Neuronal stem cell (in vitro differentiated cells): ENCODE measurements at regions not wholly inside any gene's neighbourhood (a gene's known extent, or its start where the extent isn't known, plus 50 kb on each side); places are given as distances from the start of the nearest gene placed in this dataset.

ENCODE experiments used
- DNase-seq: peaks from one replicate; pipeline ENCODE4 v3.0.0-alpha.2; 2013; ENCODE audit warnings: low spot score
- H2AFZ ChIP-seq: one replicate; pipeline ENCODE4 v1.6.1; 2013; ENCODE audit warnings: mild to moderate bottlenecking, low read length, inconsistent platforms
- H2AK5ac ChIP-seq: 2 replicates; pipeline ENCODE4 v1.6.1; 2013; ENCODE audit warnings: low read depth, mild to moderate bottlenecking, inconsistent platforms, low read length, moderate library complexity, mixed read lengths
- H2BK120ac ChIP-seq: 2 replicates; pipeline ENCODE4 v1.6.1; 2013; ENCODE audit warnings: low read depth, mild to moderate bottlenecking, inconsistent platforms, low read length, moderate library complexity, mixed read lengths
- H2BK12ac ChIP-seq: one replicate; pipeline ENCODE4 v1.6.1; 2013; ENCODE audit warnings: low read length, inconsistent platforms
- H2BK15ac ChIP-seq: 2 replicates; pipeline ENCODE4 v1.6.1; 2013; ENCODE audit warnings: mild to moderate bottlenecking, low read length, inconsistent platforms, mixed read lengths
- H2BK5ac ChIP-seq: one replicate; pipeline ENCODE4 v1.6.1; 2013; ENCODE audit warnings: inconsistent platforms, mild to moderate bottlenecking, low read length, moderate library complexity
- H3K14ac ChIP-seq: one replicate; pipeline ENCODE4 v1.6.1; 2013; ENCODE audit warnings: low read length, inconsistent platforms
- H3K18ac ChIP-seq: 2 replicates; pipeline ENCODE4 v1.6.1; 2013; ENCODE audit warnings: low read length, inconsistent platforms
- H3K23ac ChIP-seq: 2 replicates; pipeline ENCODE4 v1.6.1; 2013; ENCODE audit warnings: low read depth, mild to moderate bottlenecking, mixed read lengths, low read length, inconsistent platforms; ENCODE audit not compliant: poor library complexity
- H3K27ac ChIP-seq: replicated peaks from 3 replicates; pipeline ENCODE4 v1.5.1; 2013; ENCODE audit warnings: low read length, inconsistent platforms
- H3K27me3 ChIP-seq, 3 experiments: 2 replicates each; pipeline ENCODE4 v1.6.1; 2013; ENCODE audit warnings: low read length in 3 of 3, mild to moderate bottlenecking in 2 of 3, inconsistent platforms in 1 of 3, low read depth in 1 of 3, mixed read lengths in 1 of 3, moderate library complexity in 1 of 3; ENCODE audit not compliant: control insufficient read depth in 3 of 3, insufficient read depth in 3 of 3
- H3K36me3 ChIP-seq, 2 donors: replicated peaks in 1 of 2; 2 replicates each; pipeline ENCODE4 v1.6.1; 2013; ENCODE audit warnings: low read length in 2 of 2; ENCODE audit not compliant: control insufficient read depth in 2 of 2, insufficient read depth in 2 of 2
- H3K4ac ChIP-seq: 2 replicates; pipeline ENCODE4 v1.6.1; 2013; ENCODE audit warnings: inconsistent platforms, mild to moderate bottlenecking, low read length, moderate library complexity
- H3K4me1 ChIP-seq, 2 donors: 1 replicate in 1 of 2; 2 replicates in 1 of 2; pipeline ENCODE4 v1.6.1; 2013; ENCODE audit warnings: low read length in 2 of 2, low read depth in 1 of 2; ENCODE audit not compliant: control insufficient read depth in 2 of 2, insufficient read depth in 1 of 2
- H3K4me2 ChIP-seq: one replicate; pipeline ENCODE4 v1.6.1; 2013; ENCODE audit warnings: mild to moderate bottlenecking, low read length, inconsistent platforms; ENCODE audit not compliant: insufficient read depth, poor library complexity, severe bottlenecking
- H3K4me3 ChIP-seq, 2 donors: 2 replicates each; pipeline ENCODE4 v1.5.1; 2013; ENCODE audit warnings: low read length in 2 of 2, mild to moderate bottlenecking in 2 of 2, inconsistent platforms in 1 of 2, moderate library complexity in 1 of 2
- H3K79me1 ChIP-seq: one replicate; pipeline ENCODE4 v1.6.1; 2013; ENCODE audit warnings: low read depth, mild to moderate bottlenecking, inconsistent platforms, low read length, moderate library complexity
- H3K9ac ChIP-seq: one replicate; pipeline ENCODE4 v1.6.1; 2013; ENCODE audit warnings: mild to moderate bottlenecking, low read depth, low read length, inconsistent platforms; ENCODE audit not compliant: poor library complexity
- H3K9me3 ChIP-seq, 2 donors: replicated peaks in 1 of 2; 2 replicates each; pipeline versions ENCODE3 to v1.6.1; 2013; ENCODE audit warnings: low read length in 2 of 2, mild to moderate bottlenecking in 2 of 2, inconsistent platforms in 1 of 2, low read depth in 1 of 2, mixed read lengths in 1 of 2, moderate library complexity in 1 of 2; ENCODE audit not compliant: control insufficient read depth in 2 of 2, insufficient read depth in 1 of 2
- H4K8ac ChIP-seq: one replicate; pipeline ENCODE4 v1.6.1; 2013; ENCODE audit warnings: low read depth, mild to moderate bottlenecking, inconsistent platforms, low read length, moderate library complexity
- H4K91ac ChIP-seq: one replicate; pipeline ENCODE4 v1.6.1; 2013; ENCODE audit warnings: low read length, low read depth, mild to moderate bottlenecking, inconsistent platforms; ENCODE audit not compliant: poor library complexity
- WGBS, 2 donors: extraction: QIAGEN DNeasy Blood & Tissue Kit; methylation state at CpG; one replicate each; pipeline ENCODE4 v1.1.7; 2013; ENCODE audit warnings: missing lambda C conversion rate in 2 of 2, mixed read lengths in 1 of 2; ENCODE audit not compliant: insufficient read length in 2 of 2, insufficient replicate concordance in 1 of 2; ENCODE audit errors: extremely low coverage in 2 of 2; 5-methylcytosine and 5-hydroxymethylcytosine counted together

- Histone ChIP-seq H2AFZ (no peak overlapping the region), H3K23ac (no peak overlapping the region), H3K18ac (no peak overlapping the region), H2BK120ac (no peak overlapping the region), H4K91ac (no peak overlapping the region), H3K27ac (no peak overlapping the region), H3K4ac (no peak overlapping the region), H3K79me1 (no peaks in the 10 kb centered on the region), H2BK5ac (no peak overlapping the region), H3K4me1 (no peaks in the 10 kb centered on the region), H4K8ac (no peak overlapping the region), H3K27me3 (peaks cover 0 to 33% (median 0%) of the 10 kb centered on the region in 3 experiments), H3K9me3 (no peaks in the 10 kb centered on the region), H3K4me3 (no peak overlapping the region), H3K9ac (no peak overlapping the region), H2BK15ac (no peak overlapping the region), H2BK12ac (no peak overlapping the region), H2AK5ac (no peak overlapping the region), H3K14ac (no peak overlapping the region), H3K36me3 (no peaks in the 10 kb centered on the region), H3K4me2 (no peak overlapping the region)
- WGBS, 2 donors: no CpG with 5 or more reads among the region's 9 CpGs
- DNase-seq: no peak
These were observed 89.6 kb downstream of the ARF6 start for GRCh38 chr14:49982501-49982951.

- H3K4me1 ChIP-seq: peaks cover 0 to 3% of the 10 kb centered on the region in 2 donors
- H2AFZ ChIP-seq: no peak overlapping the region
- no peak overlapping the region for H2BK15ac ChIP-seq
- no peaks in the 10 kb centered on the region for H3K36me3 ChIP-seq
- no peak overlapping the region for H2BK12ac ChIP-seq
- DNase-seq: no peak
- no peak overlapping the region for H2AK5ac ChIP-seq
- H3K4me2 ChIP-seq: no peak overlapping the region
- H3K4me3 ChIP-seq: no peak overlapping the region
- H3K23ac ChIP-seq: no peak overlapping the region
- no peaks in the 10 kb centered on the region for H3K79me1 ChIP-seq
- H4K8ac ChIP-seq: no peak overlapping the region
- peaks cover 0 to 26% (median 0%) of the 10 kb centered on the region in 3 experiments for H3K27me3 ChIP-seq
- no CpG with 5 or more reads among the region's 2 CpGs for WGBS, 2 donors
- H2BK5ac ChIP-seq: no peak overlapping the region
- no peak overlapping the region for H3K9ac ChIP-seq
- no peaks in the 10 kb centered on the region for H3K9me3 ChIP-seq
- H3K4ac ChIP-seq: no peak overlapping the region
- H3K27ac ChIP-seq: no peak overlapping the region
- no peak overlapping the region for H4K91ac ChIP-seq
- H3K18ac ChIP-seq: no peak overlapping the region
- H3K14ac ChIP-seq: no peak overlapping the region
- H2BK120ac ChIP-seq: no peak overlapping the region
These were observed 91.5 kb downstream of the ARF6 start for GRCh38 chr14:49984424-49984823.

- no peak overlapping the region for H4K8ac ChIP-seq
- peaks cover 0 to 11% (median 0%) of the 10 kb centered on the region in 3 experiments for H3K27me3 ChIP-seq
- no peaks in the 10 kb centered on the region for H3K9me3 ChIP-seq
- no peak overlapping the region for H3K27ac ChIP-seq
- H3K14ac ChIP-seq: no peak overlapping the region
- H2BK12ac ChIP-seq: no peak overlapping the region
- H3K18ac ChIP-seq: no peak overlapping the region
- H4K91ac ChIP-seq: no peak overlapping the region
- no peaks in the 10 kb centered on the region for H3K36me3 ChIP-seq
- WGBS, 2 donors: no CpG with 5 or more reads among the region's 6 CpGs
- no peak overlapping the region for H2BK5ac ChIP-seq
- no peak overlapping the region for H3K4me2 ChIP-seq
- no peak overlapping the region for H3K4ac ChIP-seq
- DNase-seq: no peak
- H3K9ac ChIP-seq: no peak overlapping the region
- no peak overlapping the region for H2BK120ac ChIP-seq
- no peak overlapping the region for H3K23ac ChIP-seq
- H2BK15ac ChIP-seq: no peak overlapping the region
- H2AFZ ChIP-seq: peak overlapping the region; percentile 49
- no peaks in the 10 kb centered on the region for H3K79me1 ChIP-seq
- peaks cover under 1 to 8% of the 10 kb centered on the region in 2 donors for H3K4me1 ChIP-seq
- no peak overlapping the region for H2AK5ac ChIP-seq
- H3K4me3 ChIP-seq: no peak overlapping the region
These were observed 93.6 kb downstream of the ARF6 start for GRCh38 chr14:49986343-49987014.

GRCh38 chr14:49988080-49988990 is 95.5 kb downstream of the ARF6 start:
- Histone ChIP-seq H2BK15ac (no peak overlapping the region), H3K9ac (no peak overlapping the region), H3K4ac (no peak overlapping the region), H3K4me3 (no peak overlapping the region), H2BK5ac (no peak overlapping the region), H3K79me1 (no peaks in the 10 kb centered on the region), H4K8ac (no peak overlapping the region), H4K91ac (no peak overlapping the region), H3K9me3 (no peaks in the 10 kb centered on the region), H3K4me1 (peaks cover 3 to 11% of the 10 kb centered on the region in 2 donors), H2AFZ (peak overlapping the region; percentile 30), H3K27ac (no peak overlapping the region), H3K18ac (no peak overlapping the region), H3K27me3 (peaks cover 0 to 6% (median 0%) of the 10 kb centered on the region in 3 experiments), H3K23ac (no peak overlapping the region), H2BK12ac (no peak overlapping the region), H3K36me3 (no peaks in the 10 kb centered on the region), H2AK5ac (no peak overlapping the region), H3K14ac (no peak overlapping the region), H3K4me2 (no peak overlapping the region), H2BK120ac (no peak overlapping the region)
- no peak for DNase-seq
- no CpG with 5 or more reads among the region's 9 CpGs for WGBS, 2 donors
